GM12874 (cell line): ENCODE measurements at regions not wholly inside any gene's neighbourhood (a gene's known extent, or its start where the extent isn't known, plus 50 kb on each side); places are given as distances from the start of the nearest gene placed in this dataset.

ENCODE experiments used
- TF ChIP-seq, protein P1 (sequence below): IDR thresholded peaks from 2 replicates; pipeline ENCODE4 v1.5.1; 2011; ENCODE audit warnings: low read depth, mild to moderate bottlenecking, control low read depth, low read length, moderate library complexity; ENCODE audit not compliant: insufficient read depth

- TF ChIP-seq, protein P1, sequence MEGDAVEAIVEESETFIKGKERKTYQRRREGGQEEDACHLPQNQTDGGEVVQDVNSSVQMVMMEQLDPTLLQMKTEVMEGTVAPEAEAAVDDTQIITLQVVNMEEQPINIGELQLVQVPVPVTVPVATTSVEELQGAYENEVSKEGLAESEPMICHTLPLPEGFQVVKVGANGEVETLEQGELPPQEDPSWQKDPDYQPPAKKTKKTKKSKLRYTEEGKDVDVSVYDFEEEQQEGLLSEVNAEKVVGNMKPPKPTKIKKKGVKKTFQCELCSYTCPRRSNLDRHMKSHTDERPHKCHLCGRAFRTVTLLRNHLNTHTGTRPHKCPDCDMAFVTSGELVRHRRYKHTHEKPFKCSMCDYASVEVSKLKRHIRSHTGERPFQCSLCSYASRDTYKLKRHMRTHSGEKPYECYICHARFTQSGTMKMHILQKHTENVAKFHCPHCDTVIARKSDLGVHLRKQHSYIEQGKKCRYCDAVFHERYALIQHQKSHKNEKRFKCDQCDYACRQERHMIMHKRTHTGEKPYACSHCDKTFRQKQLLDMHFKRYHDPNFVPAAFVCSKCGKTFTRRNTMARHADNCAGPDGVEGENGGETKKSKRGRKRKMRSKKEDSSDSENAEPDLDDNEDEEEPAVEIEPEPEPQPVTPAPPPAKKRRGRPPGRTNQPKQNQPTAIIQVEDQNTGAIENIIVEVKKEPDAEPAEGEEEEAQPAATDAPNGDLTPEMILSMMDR, result no peak
Measured at GRCh38 chr12:126271159-126271558, 1205.9 kb downstream of the AACS start.

DNA sequence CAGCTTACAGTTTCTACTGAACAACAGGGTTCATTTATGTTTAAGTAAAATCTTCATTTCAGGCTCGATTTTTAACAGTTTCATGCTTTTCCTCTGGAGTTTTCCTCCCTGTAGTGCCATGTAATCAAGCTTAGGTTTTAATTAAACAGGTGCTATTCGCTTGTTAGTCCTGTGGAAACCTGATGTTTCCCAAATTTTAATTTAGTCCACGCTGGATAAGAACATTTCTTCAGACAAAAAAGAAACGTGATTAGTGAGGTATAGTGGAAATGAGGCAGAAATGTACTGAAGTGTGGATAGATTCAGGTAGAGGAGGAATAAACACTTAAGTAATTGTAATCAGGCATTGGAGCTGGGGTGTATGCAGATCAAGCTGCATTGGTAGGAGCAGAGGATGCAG is 1217.5 kb downstream of the AACS start:
- TF ChIP-seq, protein P1, result no peak

GRCh38 chr12:126286203-126286602 is 1221.0 kb downstream of the AACS start:
- TF ChIP-seq, protein P1, result no peak

- TF ChIP-seq, protein P1, result no peak
Measured at GRCh38 chr12:126290456-126290855, 1225.2 kb downstream of the AACS start.

DNA sequence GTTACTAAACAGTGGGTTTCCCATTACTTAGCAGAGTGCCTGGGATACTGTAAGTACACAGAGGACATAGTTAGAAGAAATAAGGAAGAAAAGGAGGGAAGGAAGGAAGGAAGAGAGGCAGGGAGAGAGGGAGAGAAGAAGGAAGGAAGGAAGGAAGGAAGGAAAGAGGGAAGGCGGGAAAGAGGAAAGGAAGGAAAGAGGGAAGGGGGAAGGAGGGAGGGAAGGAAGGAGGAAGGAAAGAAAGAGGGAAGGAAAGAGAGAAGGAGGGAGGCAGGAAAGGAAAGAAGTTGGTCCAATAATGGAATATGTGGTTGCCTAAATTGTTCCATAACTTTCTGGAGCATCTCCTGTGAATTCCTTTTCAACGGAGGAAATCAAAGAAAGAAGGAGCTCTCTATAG is 1230.4 kb downstream of the AACS start:
- TF ChIP-seq, protein P1, result no peak

GRCh38 chr12:126309278-126309677 is 1244.0 kb downstream of the AACS start:
- TF ChIP-seq, protein P1, result no peak

GRCh38 chr12:126312457-126312856 is 1247.2 kb downstream of the AACS start:
- TF ChIP-seq, protein P1, result no peak

- TF ChIP-seq, protein P1, result no peak
Measured at GRCh38 chr12:126316411-126316810, 1251.2 kb downstream of the AACS start.
